ENCODE measurements at regions not wholly inside any gene's neighbourhood (a gene's known extent, or its start where the extent isn't known, plus 50 kb on each side); places are given as distances from the start of the nearest gene placed in this dataset.

DNA sequence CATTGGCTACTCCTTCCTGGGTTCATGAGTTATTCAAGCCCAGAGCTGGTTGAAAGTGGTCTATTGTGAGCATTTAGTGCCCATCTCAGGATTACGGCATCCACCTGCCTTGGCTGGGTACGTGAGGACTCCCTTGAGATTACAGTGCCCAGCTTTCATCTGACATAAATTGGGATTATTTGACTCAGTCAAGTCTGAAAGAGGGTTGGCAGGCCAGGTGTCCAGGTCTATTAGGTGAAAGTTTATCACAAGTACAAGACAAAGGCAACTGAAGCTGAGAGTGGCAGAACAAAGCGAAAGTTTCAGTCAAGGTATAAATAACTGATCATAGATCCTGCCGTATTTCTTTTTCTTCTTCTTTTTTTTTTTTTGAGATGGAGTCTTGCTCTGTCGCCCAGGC is 84.6 kb upstream of the ATF7IP start:
- TF ChIP-seq, protein P1, sequence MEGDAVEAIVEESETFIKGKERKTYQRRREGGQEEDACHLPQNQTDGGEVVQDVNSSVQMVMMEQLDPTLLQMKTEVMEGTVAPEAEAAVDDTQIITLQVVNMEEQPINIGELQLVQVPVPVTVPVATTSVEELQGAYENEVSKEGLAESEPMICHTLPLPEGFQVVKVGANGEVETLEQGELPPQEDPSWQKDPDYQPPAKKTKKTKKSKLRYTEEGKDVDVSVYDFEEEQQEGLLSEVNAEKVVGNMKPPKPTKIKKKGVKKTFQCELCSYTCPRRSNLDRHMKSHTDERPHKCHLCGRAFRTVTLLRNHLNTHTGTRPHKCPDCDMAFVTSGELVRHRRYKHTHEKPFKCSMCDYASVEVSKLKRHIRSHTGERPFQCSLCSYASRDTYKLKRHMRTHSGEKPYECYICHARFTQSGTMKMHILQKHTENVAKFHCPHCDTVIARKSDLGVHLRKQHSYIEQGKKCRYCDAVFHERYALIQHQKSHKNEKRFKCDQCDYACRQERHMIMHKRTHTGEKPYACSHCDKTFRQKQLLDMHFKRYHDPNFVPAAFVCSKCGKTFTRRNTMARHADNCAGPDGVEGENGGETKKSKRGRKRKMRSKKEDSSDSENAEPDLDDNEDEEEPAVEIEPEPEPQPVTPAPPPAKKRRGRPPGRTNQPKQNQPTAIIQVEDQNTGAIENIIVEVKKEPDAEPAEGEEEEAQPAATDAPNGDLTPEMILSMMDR (IDR thresholded peaks at IDR 0.05): no peak
- TF ChIP-seq EHMT2 (IDR thresholded peaks at IDR 0.05; ENCODE audit: low read depth) (no peak), GATA3 (IDR thresholded peaks at IDR 0.05; ENCODE audit: borderline replicate concordance) (no peak), MAZ (IDR thresholded peaks at IDR 0.05; ENCODE audit: borderline replicate concordance, low read depth, low read length) (no peak), RAD21 (conservative IDR thresholded peaks at IDR 0.05 in 1 of 2, IDR thresholded peaks at IDR 0.05 in 1 of 2) (no peak), MAX (IDR thresholded peaks at IDR 0.05) (no peak), POLR2A (IDR thresholded peaks at IDR 0.05; ENCODE audit: low read length) (no peak), HDAC2 (IDR thresholded peaks at IDR 0.05) (no peak), PBX3 (IDR thresholded peaks at IDR 0.05) (no peak), TP53 (CRISPR knock-in tag; IDR thresholded peaks at IDR 0.05) (no peak), CEBPB (IDR thresholded peaks at IDR 0.05) (no peak)
- TF ChIP-seq, protein P2, sequence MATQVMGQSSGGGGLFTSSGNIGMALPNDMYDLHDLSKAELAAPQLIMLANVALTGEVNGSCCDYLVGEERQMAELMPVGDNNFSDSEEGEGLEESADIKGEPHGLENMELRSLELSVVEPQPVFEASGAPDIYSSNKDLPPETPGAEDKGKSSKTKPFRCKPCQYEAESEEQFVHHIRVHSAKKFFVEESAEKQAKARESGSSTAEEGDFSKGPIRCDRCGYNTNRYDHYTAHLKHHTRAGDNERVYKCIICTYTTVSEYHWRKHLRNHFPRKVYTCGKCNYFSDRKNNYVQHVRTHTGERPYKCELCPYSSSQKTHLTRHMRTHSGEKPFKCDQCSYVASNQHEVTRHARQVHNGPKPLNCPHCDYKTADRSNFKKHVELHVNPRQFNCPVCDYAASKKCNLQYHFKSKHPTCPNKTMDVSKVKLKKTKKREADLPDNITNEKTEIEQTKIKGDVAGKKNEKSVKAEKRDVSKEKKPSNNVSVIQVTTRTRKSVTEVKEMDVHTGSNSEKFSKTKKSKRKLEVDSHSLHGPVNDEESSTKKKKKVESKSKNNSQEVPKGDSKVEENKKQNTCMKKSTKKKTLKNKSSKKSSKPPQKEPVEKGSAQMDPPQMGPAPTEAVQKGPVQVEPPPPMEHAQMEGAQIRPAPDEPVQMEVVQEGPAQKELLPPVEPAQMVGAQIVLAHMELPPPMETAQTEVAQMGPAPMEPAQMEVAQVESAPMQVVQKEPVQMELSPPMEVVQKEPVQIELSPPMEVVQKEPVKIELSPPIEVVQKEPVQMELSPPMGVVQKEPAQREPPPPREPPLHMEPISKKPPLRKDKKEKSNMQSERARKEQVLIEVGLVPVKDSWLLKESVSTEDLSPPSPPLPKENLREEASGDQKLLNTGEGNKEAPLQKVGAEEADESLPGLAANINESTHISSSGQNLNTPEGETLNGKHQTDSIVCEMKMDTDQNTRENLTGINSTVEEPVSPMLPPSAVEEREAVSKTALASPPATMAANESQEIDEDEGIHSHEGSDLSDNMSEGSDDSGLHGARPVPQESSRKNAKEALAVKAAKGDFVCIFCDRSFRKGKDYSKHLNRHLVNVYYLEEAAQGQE (IDR thresholded peaks at IDR 0.05): no peak
